Astrocyte of the cerebellum (primary cell): ENCODE measurements at regions not wholly inside any gene's neighbourhood (a gene's known extent, or its start where the extent isn't known, plus 50 kb on each side); places are given as distances from the start of the nearest gene placed in this dataset.

Experiments
- DNase-seq: peaks from one replicate; pipeline ENCODE4 v3.0.0-alpha.2; 2011; ENCODE audit warnings: low read depth
- H3K4me3 ChIP-seq: 2 replicates; pipeline ENCODE4 v1.5.1; 2011; ENCODE audit warnings: mild to moderate bottlenecking, low read depth, low read length, moderate library complexity
- in situ Hi-C: cut with HindIII; loops from 2 replicates; pipeline ENCODE4 v1.10.0; 2017; ENCODE audit warnings: low sequenced_read_pairs
- TF ChIP-seq, protein P1 (sequence below): IDR thresholded peaks from 2 replicates; pipeline ENCODE4 v1.5.1; 2012; ENCODE audit warnings: low read length, low read depth, moderate library complexity, mild to moderate bottlenecking; ENCODE audit errors: missing control alignments

DNA sequence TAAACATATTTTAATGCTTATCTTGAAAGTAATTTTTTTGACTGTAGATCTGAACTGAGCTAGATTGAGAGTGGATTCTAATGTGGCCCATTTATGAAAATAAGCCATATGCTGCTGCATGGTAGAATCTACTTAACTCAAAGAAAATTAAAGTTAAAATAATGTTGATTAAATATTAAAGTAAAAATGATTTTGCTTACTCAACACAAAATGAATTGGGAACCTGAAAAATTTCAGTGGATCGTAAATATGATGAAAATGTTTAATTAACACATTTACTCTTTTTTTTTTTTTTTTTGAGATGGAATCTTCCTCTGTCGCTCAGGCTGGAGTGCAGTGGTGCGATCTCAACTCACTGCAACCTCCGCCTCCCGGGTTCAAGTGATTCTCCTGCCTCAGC lies 144.5 kb upstream of the HMGN3 start:
- in situ Hi-C loops: no loop called here
- DNase-seq: no peak
- TF ChIP-seq, protein P1, sequence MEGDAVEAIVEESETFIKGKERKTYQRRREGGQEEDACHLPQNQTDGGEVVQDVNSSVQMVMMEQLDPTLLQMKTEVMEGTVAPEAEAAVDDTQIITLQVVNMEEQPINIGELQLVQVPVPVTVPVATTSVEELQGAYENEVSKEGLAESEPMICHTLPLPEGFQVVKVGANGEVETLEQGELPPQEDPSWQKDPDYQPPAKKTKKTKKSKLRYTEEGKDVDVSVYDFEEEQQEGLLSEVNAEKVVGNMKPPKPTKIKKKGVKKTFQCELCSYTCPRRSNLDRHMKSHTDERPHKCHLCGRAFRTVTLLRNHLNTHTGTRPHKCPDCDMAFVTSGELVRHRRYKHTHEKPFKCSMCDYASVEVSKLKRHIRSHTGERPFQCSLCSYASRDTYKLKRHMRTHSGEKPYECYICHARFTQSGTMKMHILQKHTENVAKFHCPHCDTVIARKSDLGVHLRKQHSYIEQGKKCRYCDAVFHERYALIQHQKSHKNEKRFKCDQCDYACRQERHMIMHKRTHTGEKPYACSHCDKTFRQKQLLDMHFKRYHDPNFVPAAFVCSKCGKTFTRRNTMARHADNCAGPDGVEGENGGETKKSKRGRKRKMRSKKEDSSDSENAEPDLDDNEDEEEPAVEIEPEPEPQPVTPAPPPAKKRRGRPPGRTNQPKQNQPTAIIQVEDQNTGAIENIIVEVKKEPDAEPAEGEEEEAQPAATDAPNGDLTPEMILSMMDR: no peak
- no peak overlapping the region for H3K4me3 ChIP-seq

DNA sequence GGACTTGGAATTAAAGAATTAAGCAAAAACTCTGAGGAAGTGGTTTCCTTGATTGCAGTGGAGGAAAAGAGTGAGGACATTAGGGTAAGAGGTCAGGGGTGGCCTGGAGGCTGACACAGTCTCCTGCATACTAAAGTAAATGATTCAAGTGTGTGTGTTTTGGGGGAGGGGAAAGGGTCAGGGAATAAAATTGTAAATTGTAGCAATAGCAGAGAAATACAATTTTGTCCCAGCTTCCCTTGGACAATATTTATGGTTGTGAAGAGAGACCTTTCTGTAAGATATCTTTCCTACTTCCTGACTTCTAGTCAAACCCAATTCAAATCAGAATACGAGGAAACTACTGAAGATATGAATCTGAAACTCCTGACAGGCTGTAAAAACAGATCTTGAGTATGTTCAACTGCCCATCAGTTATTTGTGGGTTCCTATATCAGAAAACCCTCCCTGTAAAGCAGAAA lies 143.4 kb upstream of the HMGN3 start:
- TF ChIP-seq, protein P1: no peak
- no peak overlapping the region for H3K4me3 ChIP-seq
- DNase-seq: no peak
- in situ Hi-C loops: no loop called here

DNA sequence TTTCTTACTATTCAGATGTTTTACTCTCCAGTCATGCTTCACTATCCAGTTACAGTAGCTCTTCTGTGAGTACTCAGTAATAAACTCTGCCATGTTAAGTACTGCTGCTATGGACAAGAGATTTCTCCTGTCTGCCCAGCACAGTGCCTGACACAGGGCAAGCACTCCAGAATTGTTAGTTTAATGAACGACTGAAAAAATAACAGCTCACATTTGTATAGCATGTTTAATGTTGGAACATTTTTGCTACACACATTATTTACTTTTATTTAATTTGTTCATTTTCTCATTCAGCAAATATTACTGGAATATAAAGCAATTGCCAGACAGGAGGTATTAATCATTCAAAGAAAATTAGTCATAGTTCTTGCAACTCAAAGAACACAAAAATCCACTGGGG lies 142.6 kb upstream of the HMGN3 start:
- no peak for DNase-seq
- in situ Hi-C loops: no loop called here
- H3K4me3 ChIP-seq: no peak overlapping the region
- TF ChIP-seq, protein P1: no peak

DNA sequence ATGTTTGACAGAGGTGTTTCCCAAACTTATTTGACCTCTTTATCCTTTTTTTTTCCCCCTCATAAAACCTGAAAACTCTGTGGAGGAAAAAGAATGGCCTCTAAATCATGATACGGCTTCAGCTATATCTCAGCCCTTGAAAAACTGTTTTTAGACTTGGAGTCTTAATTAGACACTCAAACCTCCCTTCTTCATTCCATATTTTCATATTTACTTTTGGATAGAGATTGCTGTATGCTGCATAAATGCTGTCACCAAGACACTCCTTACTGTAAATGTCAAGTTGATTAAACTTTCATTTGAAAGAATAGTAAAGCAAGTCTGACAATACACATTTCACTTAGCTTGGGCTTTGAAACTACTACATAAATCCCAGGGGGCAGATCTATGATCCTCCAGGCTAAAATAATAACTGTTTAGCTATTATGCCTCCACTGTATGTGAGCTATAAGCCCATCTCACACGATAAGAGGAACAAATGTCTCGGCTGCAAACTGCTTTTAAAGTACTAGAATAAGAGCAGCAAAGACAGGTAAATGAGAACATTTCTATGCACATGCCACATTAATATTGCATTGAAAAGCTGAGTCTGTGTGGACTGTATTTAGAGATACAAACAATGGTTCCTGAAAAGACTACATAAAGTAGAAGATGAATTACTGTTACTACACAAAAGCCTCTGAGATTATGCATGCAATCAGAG lies 141.3 kb upstream of the HMGN3 start:
- no peak overlapping the region for H3K4me3 ChIP-seq

DNA sequence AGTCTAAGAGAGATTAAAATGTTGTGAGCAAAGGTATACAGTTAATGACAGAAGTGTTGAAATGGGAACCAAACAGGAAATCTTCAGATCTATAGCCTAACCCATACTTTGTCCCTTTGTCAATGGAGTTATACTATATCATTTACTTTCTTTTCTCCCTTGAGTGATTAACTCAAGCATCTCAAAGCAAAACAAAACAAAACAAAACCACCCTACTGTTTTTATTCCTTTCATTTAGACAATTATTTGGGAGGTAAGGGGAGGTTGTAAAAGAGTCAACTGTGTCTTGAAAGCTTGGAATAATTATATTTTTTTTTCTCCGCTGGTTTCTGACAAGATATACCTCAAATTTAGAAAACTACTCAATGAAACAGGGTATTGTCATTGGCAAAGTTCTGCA lies 139.8 kb upstream of the HMGN3 start:
- TF ChIP-seq, protein P1: no peak
- no peak for DNase-seq
- in situ Hi-C loops: no loop called here
- no peak overlapping the region for H3K4me3 ChIP-seq

More for the DNA sequence above, 141.3 kb upstream of the HMGN3 start:
- no peak for DNase-seq
- TF ChIP-seq, protein P1: no peak
- in situ Hi-C loops: no loop called here

DNA sequence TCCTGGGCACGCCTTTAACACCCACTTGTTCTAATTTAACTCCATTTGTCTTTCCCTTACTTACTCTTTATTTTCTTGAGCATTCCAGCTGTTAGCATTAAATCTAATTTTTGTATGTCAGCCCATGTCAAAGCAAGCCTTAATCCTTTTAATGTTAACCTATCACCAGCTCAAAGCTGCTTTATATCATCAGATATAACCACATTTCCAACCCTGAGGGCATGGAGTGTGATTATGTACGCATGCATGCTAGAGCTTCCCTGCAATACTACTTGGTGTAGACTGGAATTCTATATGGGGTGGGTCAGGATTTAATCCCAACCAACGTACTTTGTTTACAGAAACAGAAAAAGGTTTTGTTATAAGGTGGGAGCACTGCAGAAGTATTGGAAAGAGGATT lies 139.4 kb upstream of the HMGN3 start:
- TF ChIP-seq, protein P1: no peak
- DNase-seq: no peak
- in situ Hi-C loops: no loop called here
- H3K4me3 ChIP-seq: no peak overlapping the region
